Stimulated activated CD4-positive, alpha-beta T cell treated with anti-CD3 and anti-CD28 coated beads, Interleukin-12 subunit alpha, Interleukin-12 subunit beta, amount 100 ng/mL, for 24 hours (primary cell): ENCODE measurements at regions not wholly inside any gene's neighbourhood (a gene's known extent, or its start where the extent isn't known, plus 50 kb on each side); places are given as distances from the start of the nearest gene placed in this dataset.
"Not testable (repeated sequence)": the region's sequence is repeated elsewhere in the genome, so short reads cannot be mapped to it uniquely, and the experiment has no call there.

Experiments
- DNase-seq, 2 experiments: peaks; one replicate each; pipeline ENCODE4 v3.0.0-alpha.2; 2020; ENCODE audit warnings: low read depth in 2 of 2

GRCh38 chr2:66317268-66317890, 117.5 kb upstream of the MEIS1 start:
- DNase-seq: no peak

- no peak for DNase-seq
Observed at GRCh38 chr2:66306483-66306882, 128.4 kb upstream of the MEIS1 start.

- DNase-seq: no peak
Observed at GRCh38 chr2:66305718-66306117, 129.2 kb upstream of the MEIS1 start.

- DNase-seq: no peak
Observed at GRCh38 chr2:66303471-66303870, 131.5 kb upstream of the MEIS1 start.

- DNase-seq: no peak
Observed at GRCh38 chr2:66301767-66302140, 133.2 kb upstream of the MEIS1 start.

- DNase-seq: no peak
Observed at GRCh38 chr2:66301022-66301766, 133.7 kb upstream of the MEIS1 start.

- DNase-seq: no peak
Observed at GRCh38 chr2:66283787-66284186, 151.1 kb upstream of the MEIS1 start.

- DNase-seq: no peak
Observed at GRCh38 chr2:66281980-66282379, 152.9 kb upstream of the MEIS1 start.

GRCh38 chr2:66279024-66279423, 155.9 kb upstream of the MEIS1 start:
- DNase-seq: no peak

GRCh38 chr2:66275984-66276383, 158.9 kb upstream of the MEIS1 start:
- DNase-seq: no peak

- no peak for DNase-seq
Observed at GRCh38 chr2:66273933-66274490, 160.9 kb upstream of the MEIS1 start.

- no peak for DNase-seq
Observed at GRCh38 chr2:66272751-66273150, 162.2 kb upstream of the MEIS1 start.

- no peak for DNase-seq
Observed at GRCh38 chr2:66271777-66272176, 163.1 kb upstream of the MEIS1 start.

GRCh38 chr2:66270247-66270646, 164.7 kb upstream of the MEIS1 start:
- DNase-seq: no peak

- DNase-seq: no peak
Observed at GRCh38 chr2:66269166-66269565, 165.8 kb upstream of the MEIS1 start.

- no peak for DNase-seq
Observed at GRCh38 chr2:66268756-66269155, 166.2 kb upstream of the MEIS1 start.

GRCh38 chr2:66264354-66264753, 170.6 kb upstream of the MEIS1 start:
- no peak for DNase-seq

- no peak for DNase-seq
Observed at GRCh38 chr2:66255867-66256266, 179.1 kb upstream of the MEIS1 start.

GRCh38 chr2:66255136-66255535, 179.8 kb upstream of the MEIS1 start:
- DNase-seq: no peak

GRCh38 chr2:66253066-66253465, 181.9 kb upstream of the MEIS1 start:
- DNase-seq: no peak

GRCh38 chr2:66252109-66252508, 182.8 kb upstream of the MEIS1 start:
- no peak for DNase-seq

- DNase-seq: no peak
Observed at GRCh38 chr2:66251573-66251972, 183.4 kb upstream of the MEIS1 start.

GRCh38 chr2:66249089-66249488, 185.8 kb upstream of the MEIS1 start:
- not testable (repeated sequence) for DNase-seq
